SJCRH30 (cell line): ENCODE measurements at regions not wholly inside any gene's neighbourhood (a gene's known extent, or its start where the extent isn't known, plus 50 kb on each side); places are given as distances from the start of the nearest gene placed in this dataset.

Experiments used
- DNase-seq, 2 experiments: peaks; one replicate each; pipeline ENCODE4 v3.0.0-alpha.2; 2015 to 2020
- H3K27ac ChIP-seq: fragments of 250-450 bp; sonication (Bioruptor Pico); 2 replicates; pipeline ENCODE4 v1.5.1; 2020; ENCODE audit warnings: mild to moderate bottlenecking, moderate library complexity
- H3K27me3 ChIP-seq: fragments of 250-450 bp; sonication (Bioruptor Pico); 2 replicates; pipeline ENCODE4 v1.5.1; 2020; ENCODE audit warnings: mild to moderate bottlenecking, moderate library complexity
- H3K36me3 ChIP-seq: fragments of 250-450 bp; sonication (Bioruptor Pico); 2 replicates; pipeline ENCODE4 v1.5.1; 2020; ENCODE audit warnings: mild to moderate bottlenecking, moderate library complexity
- H3K4me1 ChIP-seq: fragments of 250-450 bp; sonication (Bioruptor Pico); 2 replicates; pipeline ENCODE4 v1.5.1; 2020; ENCODE audit warnings: mild to moderate bottlenecking, moderate library complexity
- H3K4me3 ChIP-seq: fragments of 250-450 bp; sonication (Bioruptor Pico); 2 replicates; pipeline ENCODE4 v1.5.1; 2020; ENCODE audit warnings: mild to moderate bottlenecking, moderate library complexity
- H3K9me3 ChIP-seq: fragments of 250-450 bp; sonication (Bioruptor Pico); replicated peaks from 2 replicates; pipeline ENCODE4 v1.5.1; 2020; ENCODE audit warnings: mild to moderate bottlenecking, moderate library complexity

GRCh38 chr4:183563874-183564273 lies 59.0 kb downstream of the ING2 start:
- no peak for DNase-seq
- H3K9me3 ChIP-seq: no peaks in the 10 kb centered on the region
- no peaks in the 10 kb centered on the region for H3K4me1 ChIP-seq
- H3K27me3 ChIP-seq: no peaks in the 10 kb centered on the region
- no peak overlapping the region for H3K27ac ChIP-seq
- no peak overlapping the region for H3K4me3 ChIP-seq
- no peaks in the 10 kb centered on the region for H3K36me3 ChIP-seq

GRCh38 chr4:183571350-183571941 lies 66.6 kb downstream of the ING2 start:
- no peaks in the 10 kb centered on the region for H3K4me1 ChIP-seq
- H3K36me3 ChIP-seq: no peaks in the 10 kb centered on the region
- no peak for DNase-seq

GRCh38 chr4:183576701-183577404 lies 72.0 kb downstream of the ING2 start:
- no peak for DNase-seq
- Histone ChIP-seq H3K36me3 (no peaks in the 10 kb centered on the region), H3K4me1 (no peaks in the 10 kb centered on the region)

More at GRCh38 chr4:183571350-183571941, 66.6 kb downstream of the ING2 start:
- Histone ChIP-seq H3K27ac (no peak overlapping the region), H3K4me3 (no peak overlapping the region), H3K9me3 (no peaks in the 10 kb centered on the region), H3K27me3 (no peaks in the 10 kb centered on the region)

GRCh38 chr4:183580370-183580769 lies 75.5 kb downstream of the ING2 start:
- H3K27me3 ChIP-seq: no peaks in the 10 kb centered on the region
- no peak overlapping the region for H3K27ac ChIP-seq
- H3K9me3 ChIP-seq: no peaks in the 10 kb centered on the region
- no peaks in the 10 kb centered on the region for H3K4me1 ChIP-seq
- no peak for DNase-seq
- no peak overlapping the region for H3K4me3 ChIP-seq
- no peaks in the 10 kb centered on the region for H3K36me3 ChIP-seq

More at GRCh38 chr4:183576701-183577404, 72.0 kb downstream of the ING2 start:
- H3K27ac ChIP-seq: no peak overlapping the region
- no peaks in the 10 kb centered on the region for H3K27me3 ChIP-seq
- no peak overlapping the region for H3K4me3 ChIP-seq
- H3K9me3 ChIP-seq: no peaks in the 10 kb centered on the region

- Histone ChIP-seq H3K4me3 (no peak overlapping the region), H3K27ac (no peak overlapping the region)
These were observed 76.0 kb downstream of the ING2 start for GRCh38 chr4:183580849-183581248.

GRCh38 chr4:183586824-183587223 lies 72.2 kb downstream of the RWDD4 start:
- Histone ChIP-seq H3K36me3 (no peaks in the 10 kb centered on the region), H3K27ac (no peak overlapping the region), H3K4me3 (no peak overlapping the region), H3K9me3 (no peaks in the 10 kb centered on the region), H3K4me1 (no peaks in the 10 kb centered on the region), H3K27me3 (no peaks in the 10 kb centered on the region)
- peak; percentile 67 to 77 for DNase-seq

More at GRCh38 chr4:183580849-183581248, 76.0 kb downstream of the ING2 start:
- no peaks in the 10 kb centered on the region for H3K36me3 ChIP-seq
- no peaks in the 10 kb centered on the region for H3K4me1 ChIP-seq
- no peak for DNase-seq
- no peaks in the 10 kb centered on the region for H3K9me3 ChIP-seq
- no peaks in the 10 kb centered on the region for H3K27me3 ChIP-seq

- H3K27ac ChIP-seq: no peak overlapping the region
- no peaks in the 10 kb centered on the region for H3K9me3 ChIP-seq
- no peaks in the 10 kb centered on the region for H3K4me1 ChIP-seq
- DNase-seq: no peak
- H3K4me3 ChIP-seq: no peak overlapping the region
- no peaks in the 10 kb centered on the region for H3K36me3 ChIP-seq
- no peaks in the 10 kb centered on the region for H3K27me3 ChIP-seq
These were observed 70.8 kb downstream of the RWDD4 start for GRCh38 chr4:183588169-183588675.

- H3K4me1 ChIP-seq: no peaks in the 10 kb centered on the region
- H3K9me3 ChIP-seq: no peaks in the 10 kb centered on the region
- no peaks in the 10 kb centered on the region for H3K27me3 ChIP-seq
- H3K36me3 ChIP-seq: no peaks in the 10 kb centered on the region
- DNase-seq: no peak
- H3K27ac ChIP-seq: no peak overlapping the region
- no peak overlapping the region for H3K4me3 ChIP-seq
These were observed 70.3 kb downstream of the RWDD4 start for GRCh38 chr4:183588691-183589090.

GRCh38 chr4:183589461-183590099 lies 69.4 kb downstream of the RWDD4 start:
- Histone ChIP-seq H3K36me3 (no peaks in the 10 kb centered on the region), H3K27ac (no peak overlapping the region), H3K4me3 (no peak overlapping the region), H3K27me3 (no peaks in the 10 kb centered on the region), H3K4me1 (no peaks in the 10 kb centered on the region), H3K9me3 (no peaks in the 10 kb centered on the region)
- DNase-seq: no peak
